Rectal smooth muscle tissue (tissue), 1 donor: ENCODE measurements at regions not wholly inside any gene's neighbourhood (a gene's known extent, or its start where the extent isn't known, plus 50 kb on each side); places are given as distances from the start of the nearest gene placed in this dataset.

ENCODE experiments used
- H3K27ac ChIP-seq: one replicate; pipeline ENCODE4 v1.7.0; 2013; ENCODE audit warnings: low read depth, low read length, inconsistent platforms
- H3K27me3 ChIP-seq: one replicate; pipeline ENCODE4 v1.7.0; 2013; ENCODE audit warnings: low read length; ENCODE audit not compliant: control insufficient read depth, insufficient read depth
- H3K36me3 ChIP-seq: one replicate; pipeline ENCODE4 v1.7.0; 2013; ENCODE audit warnings: low read length; ENCODE audit not compliant: control insufficient read depth, insufficient read depth
- H3K4me1 ChIP-seq: one replicate; pipeline ENCODE4 v1.7.0; 2013; ENCODE audit warnings: low read length; ENCODE audit not compliant: control insufficient read depth, insufficient read depth
- H3K4me3 ChIP-seq: one replicate; pipeline ENCODE4 v1.7.0; 2013; ENCODE audit warnings: low read length
- H3K9ac ChIP-seq: one replicate; pipeline ENCODE4 v1.7.0; 2013; ENCODE audit warnings: low read length

DNA sequence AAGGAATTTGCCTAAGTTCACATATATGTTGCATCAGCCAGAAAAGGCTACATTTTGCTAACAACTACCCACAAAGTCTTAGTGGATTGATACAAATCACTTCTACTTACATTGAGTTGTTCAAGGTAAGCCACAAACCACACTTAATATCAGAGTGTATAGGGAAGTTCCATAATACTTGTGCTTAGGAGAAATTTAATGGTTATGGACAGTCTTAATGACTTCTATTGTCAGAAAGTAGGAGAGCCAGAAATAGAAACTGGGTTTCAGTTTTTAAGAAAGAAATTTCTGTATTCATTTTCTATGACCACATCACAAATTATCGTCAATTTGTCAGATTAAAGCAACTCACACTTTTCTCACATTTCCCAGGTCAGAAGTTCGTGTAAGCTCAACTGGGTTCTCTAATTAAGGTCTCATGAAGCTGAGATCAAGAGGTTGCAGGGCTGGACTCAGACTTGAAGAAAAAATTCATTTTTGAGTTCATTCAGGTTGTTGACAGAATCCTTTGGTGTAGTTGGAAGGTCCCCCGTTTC, 695.7 kb downstream of the CDH11 start:
- Histone ChIP-seq H3K9ac (no peak overlapping the region), H3K27ac (no peak overlapping the region), H3K36me3 (no peaks in the 10 kb centered on the region), H3K4me1 (no peaks in the 10 kb centered on the region), H3K27me3 (no peaks in the 10 kb centered on the region), H3K4me3 (no peak overlapping the region)

DNA sequence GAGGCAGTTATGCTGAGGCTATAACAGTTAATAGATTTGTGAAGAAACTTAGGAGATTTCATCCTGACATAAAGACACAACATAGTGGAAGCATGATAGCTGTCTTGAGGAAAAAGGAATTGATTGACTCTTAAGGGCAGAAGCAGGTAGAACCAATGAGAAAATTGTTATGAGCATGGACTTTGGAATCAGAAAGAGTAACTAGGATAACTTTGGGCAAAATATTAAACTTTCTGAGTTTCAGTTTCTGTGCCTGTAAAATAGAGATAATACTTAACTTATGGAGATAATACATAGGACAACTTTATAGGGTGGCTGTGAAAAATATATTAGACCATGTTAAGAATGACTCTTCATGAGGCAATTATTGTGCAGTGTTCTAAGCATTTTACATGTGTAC, 696.5 kb downstream of the CDH11 start:
- H3K27me3 ChIP-seq, result no peaks in the 10 kb centered on the region
- H3K9ac ChIP-seq, result no peak overlapping the region
- H3K27ac ChIP-seq, result no peak overlapping the region
- H3K4me1 ChIP-seq, result no peaks in the 10 kb centered on the region
- no peak overlapping the region for H3K4me3 ChIP-seq
- H3K36me3 ChIP-seq, result no peaks in the 10 kb centered on the region

DNA sequence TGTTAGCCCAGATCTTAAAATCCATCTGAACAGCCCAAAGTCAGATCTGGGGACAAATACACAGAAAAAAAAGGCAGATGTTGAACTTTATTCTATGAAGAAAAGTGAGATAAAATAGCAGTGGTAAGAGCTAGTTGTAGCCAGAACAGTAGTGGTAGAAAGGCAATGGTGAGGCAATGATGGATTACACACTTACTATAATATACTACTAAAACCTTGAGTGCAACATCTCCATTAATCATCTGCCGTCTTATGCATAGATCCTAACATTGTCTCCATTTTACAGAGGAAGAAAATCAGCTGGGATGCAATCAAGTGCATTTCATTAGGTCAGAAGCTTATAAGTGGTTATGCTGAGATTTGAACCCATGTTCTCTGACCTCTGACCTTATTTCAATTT, 699.6 kb downstream of the CDH11 start:
- Histone ChIP-seq H3K4me3 (no peak overlapping the region), H3K27ac (no peak overlapping the region), H3K9ac (no peak overlapping the region), H3K4me1 (no peaks in the 10 kb centered on the region), H3K27me3 (no peaks in the 10 kb centered on the region), H3K36me3 (no peaks in the 10 kb centered on the region)

DNA sequence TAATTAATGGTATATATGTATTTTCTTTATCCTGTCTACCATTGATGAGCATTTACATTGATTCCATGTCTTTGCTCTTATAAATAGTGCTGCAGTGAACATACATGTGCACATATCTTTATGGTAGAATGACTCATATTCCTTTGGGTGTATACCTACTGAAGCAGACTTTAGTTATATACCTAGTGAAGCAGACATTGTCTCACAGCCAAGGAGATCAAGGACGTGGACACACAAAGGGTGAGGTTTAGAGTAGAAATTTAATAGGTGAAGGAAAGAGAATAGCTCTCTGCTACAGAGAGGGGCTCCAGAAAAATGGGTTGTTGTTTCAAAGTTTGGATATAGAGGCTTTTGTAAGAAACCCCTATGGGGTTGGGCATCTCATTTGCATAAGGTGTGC, 700.3 kb downstream of the CDH11 start:
- Histone ChIP-seq H3K4me1 (no peaks in the 10 kb centered on the region), H3K27ac (no peak overlapping the region), H3K36me3 (no peaks in the 10 kb centered on the region), H3K9ac (no peak overlapping the region), H3K27me3 (no peaks in the 10 kb centered on the region), H3K4me3 (no peak overlapping the region)

DNA sequence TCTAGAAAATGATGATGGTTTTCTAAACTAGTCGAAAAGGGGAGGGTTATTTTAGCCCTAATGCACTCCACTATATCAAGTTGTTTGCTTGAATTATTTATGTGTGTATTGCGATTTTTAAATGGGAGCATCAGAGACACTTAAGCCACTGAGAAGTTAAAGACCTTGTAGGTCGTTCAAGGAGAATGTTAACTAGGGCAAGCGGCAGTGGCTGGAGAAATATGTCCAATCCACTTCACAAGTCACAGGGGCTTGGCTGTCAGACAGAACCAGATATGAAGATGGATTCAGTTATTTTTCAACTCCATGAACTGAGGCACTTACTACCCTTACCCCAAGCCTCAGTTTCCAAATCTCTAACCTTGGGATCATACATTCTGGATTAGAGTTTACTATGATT, 702.0 kb downstream of the CDH11 start:
- H3K36me3 ChIP-seq, result no peaks in the 10 kb centered on the region
- H3K27me3 ChIP-seq, result no peaks in the 10 kb centered on the region
- no peaks in the 10 kb centered on the region for H3K4me1 ChIP-seq
- no peak overlapping the region for H3K4me3 ChIP-seq
- H3K9ac ChIP-seq, result no peak overlapping the region
- no peak overlapping the region for H3K27ac ChIP-seq

DNA sequence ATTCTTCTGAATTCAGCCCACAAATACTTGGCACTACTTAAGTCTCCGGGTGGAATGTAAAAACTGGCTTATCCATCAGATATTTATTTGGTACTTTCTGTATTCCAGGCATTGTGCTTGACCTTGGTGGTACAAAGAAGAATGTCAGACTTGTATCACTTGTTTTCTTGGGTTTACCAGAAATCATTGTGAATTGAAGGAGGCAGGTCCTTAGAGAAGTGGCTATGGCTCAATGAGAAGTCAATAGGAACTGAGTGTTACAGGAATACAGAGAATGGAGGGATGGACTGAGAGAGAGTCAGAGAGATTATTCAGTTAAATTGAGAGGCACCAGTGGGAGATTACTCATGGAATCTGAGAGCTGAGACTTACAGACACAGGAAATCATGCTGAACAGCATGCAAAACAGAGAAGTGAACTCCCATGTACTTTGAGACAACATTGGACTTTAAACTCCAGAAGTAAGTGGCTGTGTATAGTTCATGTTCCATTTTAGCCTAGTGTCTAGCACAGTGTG, 704.1 kb downstream of the CDH11 start:
- Histone ChIP-seq H3K4me1 (no peaks in the 10 kb centered on the region), H3K36me3 (no peaks in the 10 kb centered on the region), H3K27ac (no peak overlapping the region)

DNA sequence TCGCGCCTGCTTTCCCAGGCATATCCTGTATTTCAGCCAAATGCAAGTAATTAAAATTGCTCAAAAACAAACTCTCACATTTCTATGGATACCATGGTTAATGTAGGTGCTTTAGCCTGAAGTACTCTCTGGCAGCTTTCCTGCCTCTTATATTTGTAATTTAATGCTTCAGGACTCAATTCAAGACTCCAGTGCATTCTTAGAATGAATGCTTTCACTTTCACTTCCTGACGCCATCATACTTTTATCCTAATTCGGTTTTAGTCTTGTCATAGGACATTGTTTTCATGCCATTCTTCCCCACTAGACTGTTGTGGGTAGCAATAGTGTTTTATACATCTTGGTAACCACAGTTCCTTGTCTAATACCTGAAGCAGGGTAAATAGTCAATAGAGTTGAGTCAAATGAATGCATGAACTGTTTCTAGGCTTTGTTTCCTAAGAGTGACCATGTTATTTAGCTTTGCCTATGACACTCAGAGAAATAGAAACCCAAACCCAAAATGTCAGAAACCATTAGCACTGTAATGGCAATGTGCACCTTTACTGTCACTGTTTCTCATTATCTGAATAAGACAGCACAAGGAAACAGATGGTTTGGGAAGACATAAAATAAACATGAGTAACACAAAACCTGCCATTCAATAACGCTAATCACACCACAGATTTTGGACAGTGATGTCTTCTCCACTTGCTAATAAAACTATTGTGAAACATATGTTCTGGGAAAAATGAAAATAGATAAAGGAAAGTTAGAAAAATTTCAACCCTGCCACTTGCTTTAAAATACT, 705.5 kb downstream of the CDH11 start:
- Histone ChIP-seq H3K27ac (no peak overlapping the region), H3K4me1 (no peaks in the 10 kb centered on the region), H3K27me3 (no peaks in the 10 kb centered on the region), H3K36me3 (no peaks in the 10 kb centered on the region), H3K4me3 (peak overlapping the region; percentile 2), H3K9ac (no peak overlapping the region)

More for the DNA sequence above, 704.1 kb downstream of the CDH11 start:
- Histone ChIP-seq H3K9ac (no peak overlapping the region), H3K4me3 (no peak overlapping the region), H3K27me3 (no peaks in the 10 kb centered on the region)

DNA sequence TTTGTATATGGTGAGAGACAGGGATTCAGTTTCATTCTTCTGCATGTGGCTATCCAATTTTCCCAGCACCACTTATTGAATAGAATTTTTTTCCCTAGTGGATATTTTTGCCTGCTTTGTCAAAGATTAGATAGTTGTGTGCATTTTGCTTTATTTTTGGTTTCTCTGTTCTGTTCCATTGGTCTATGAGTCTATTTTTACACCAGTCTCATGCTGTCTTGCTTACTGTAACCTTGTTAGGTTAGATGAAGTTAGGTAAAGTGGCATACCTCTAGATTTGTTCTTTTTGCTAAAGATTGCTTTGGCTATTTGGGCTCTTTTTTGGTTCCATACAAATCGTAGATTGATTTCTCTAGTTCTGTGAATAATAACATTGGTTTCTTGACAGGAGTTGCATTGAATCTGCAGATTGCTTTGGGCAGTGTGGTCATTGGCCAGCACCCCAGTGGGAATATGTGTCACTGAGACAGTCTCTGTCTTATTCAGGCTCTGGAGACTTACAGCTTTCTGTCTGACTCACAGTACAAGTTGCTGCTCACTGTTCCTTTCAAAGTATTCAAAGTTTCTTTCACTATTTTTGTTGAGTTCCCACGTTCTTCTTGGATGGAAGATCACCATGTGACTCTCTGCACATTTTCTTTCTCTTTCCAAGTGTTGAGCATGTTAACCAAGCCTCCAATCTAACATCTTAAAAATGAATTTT, 709.1 kb downstream of the CDH11 start:
- Histone ChIP-seq H3K4me1 (no peaks in the 10 kb centered on the region), H3K27ac (no peak overlapping the region), H3K27me3 (no peaks in the 10 kb centered on the region), H3K36me3 (no peaks in the 10 kb centered on the region), H3K4me3 (no peak overlapping the region), H3K9ac (no peak overlapping the region)

DNA sequence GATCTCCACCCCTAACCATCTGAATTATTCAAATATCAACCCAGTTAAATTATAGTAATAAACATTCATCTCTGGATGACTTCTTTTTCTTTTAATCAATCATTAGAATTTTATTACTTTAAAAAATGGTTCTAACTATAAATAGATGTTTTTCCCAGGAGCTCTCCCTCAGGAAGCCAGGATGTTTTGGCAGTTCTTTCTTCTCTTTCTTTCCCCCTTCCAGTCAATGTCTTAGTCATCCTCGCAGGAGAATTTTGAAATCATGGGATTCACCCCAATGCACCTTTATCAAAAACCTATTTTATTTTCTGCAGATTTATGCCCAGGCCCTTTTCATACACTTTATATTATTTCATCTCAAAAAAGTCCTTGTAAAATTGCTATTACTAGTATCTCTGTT, 711.6 kb downstream of the CDH11 start:
- Histone ChIP-seq H3K9ac (no peak overlapping the region), H3K4me3 (no peak overlapping the region), H3K27ac (no peak overlapping the region), H3K36me3 (no peaks in the 10 kb centered on the region), H3K4me1 (no peaks in the 10 kb centered on the region), H3K27me3 (no peaks in the 10 kb centered on the region)

DNA sequence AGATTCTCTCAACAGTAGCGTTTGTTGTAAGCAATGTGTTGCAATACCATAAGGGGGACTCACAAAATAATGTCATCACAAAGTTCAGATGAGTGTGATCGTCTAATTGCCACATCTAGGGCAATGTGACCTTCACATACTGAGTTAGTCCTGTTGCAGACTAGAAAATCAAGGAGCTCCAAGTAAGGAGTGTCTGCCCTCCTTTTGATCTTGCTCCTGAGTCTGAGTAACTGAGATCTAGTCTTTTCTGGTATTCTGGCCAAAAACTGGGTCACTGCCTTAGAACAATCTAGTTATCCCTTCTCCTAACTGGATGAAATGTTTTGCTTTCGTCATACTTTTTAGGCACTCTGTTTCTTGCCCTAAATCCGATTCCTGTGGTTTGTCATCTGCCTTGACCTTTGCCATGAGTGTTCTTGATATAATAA, 712.1 kb downstream of the CDH11 start:
- H3K4me1 ChIP-seq, result no peaks in the 10 kb centered on the region
- no peak overlapping the region for H3K4me3 ChIP-seq
- H3K9ac ChIP-seq, result no peak overlapping the region
- H3K27me3 ChIP-seq, result no peaks in the 10 kb centered on the region
- no peaks in the 10 kb centered on the region for H3K36me3 ChIP-seq
- no peak overlapping the region for H3K27ac ChIP-seq

DNA sequence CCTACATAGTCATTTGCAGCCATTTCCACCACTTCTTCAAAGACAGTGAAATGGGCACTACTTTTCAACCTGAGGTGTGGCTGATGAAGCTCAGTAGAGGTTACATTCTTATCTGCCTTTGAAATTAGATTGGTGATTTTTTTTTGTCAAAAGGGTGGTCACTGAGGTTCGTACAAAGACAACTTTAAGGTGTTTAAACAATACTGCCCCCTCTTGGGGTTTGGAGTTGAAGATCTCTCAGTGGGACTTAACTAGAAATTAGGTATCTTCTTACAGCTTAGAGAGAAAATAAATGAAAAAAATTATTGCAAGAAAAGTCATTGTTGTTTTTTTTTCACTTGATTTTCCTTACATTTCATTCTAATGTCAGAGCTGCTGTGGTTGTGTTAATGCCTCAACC, 713.2 kb downstream of the CDH11 start:
- Histone ChIP-seq H3K4me1 (no peaks in the 10 kb centered on the region), H3K27me3 (no peaks in the 10 kb centered on the region), H3K27ac (no peak overlapping the region), H3K4me3 (no peak overlapping the region), H3K36me3 (no peaks in the 10 kb centered on the region), H3K9ac (no peak overlapping the region)

DNA sequence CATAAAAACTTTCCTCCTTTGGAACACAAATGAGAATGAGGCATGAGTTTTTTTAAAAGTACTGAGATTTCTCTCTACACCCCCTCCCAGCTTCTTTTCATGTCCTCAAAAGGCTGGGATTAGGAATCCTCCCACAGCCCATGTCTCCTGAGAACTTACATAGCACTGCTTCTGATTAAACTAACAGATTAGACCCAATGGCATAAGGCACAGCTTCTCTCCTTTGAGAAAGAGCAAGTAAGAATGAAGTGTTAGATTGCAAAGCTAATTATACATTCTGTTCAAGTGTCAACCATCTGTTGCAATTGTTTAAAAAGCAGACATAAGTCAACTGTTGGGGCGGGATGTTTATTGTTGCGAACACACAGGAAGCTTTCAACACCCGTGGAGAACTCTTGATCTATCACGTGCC, 715.1 kb downstream of the CDH11 start:
- Histone ChIP-seq H3K27ac (no peak overlapping the region), H3K36me3 (no peaks in the 10 kb centered on the region), H3K9ac (no peak overlapping the region)

More for the DNA sequence above, 715.1 kb downstream of the CDH11 start:
- no peaks in the 10 kb centered on the region for H3K27me3 ChIP-seq
- no peaks in the 10 kb centered on the region for H3K4me1 ChIP-seq
- no peak overlapping the region for H3K4me3 ChIP-seq
